GM12874 (cell line): ENCODE measurements at regions not wholly inside any gene's neighbourhood (a gene's known extent, or its start where the extent isn't known, plus 50 kb on each side); places are given as distances from the start of the nearest gene placed in this dataset.

Source experiments
- CTCF ChIP-seq: IDR thresholded peaks from 2 replicates; pipeline ENCODE4 v1.5.1; 2011; ENCODE audit warnings: low read depth, mild to moderate bottlenecking, control low read depth, low read length, moderate library complexity; ENCODE audit not compliant: insufficient read depth

- TF ChIP-seq CTCF, result no peak
These were observed 164.3 kb upstream of the PREP start for GRCh38 chr6:105567140-105567539.

GRCh38 chr6:105566503-105566902 lies 163.6 kb upstream of the PREP start:
- no peak for TF ChIP-seq CTCF

GRCh38 chr6:105564121-105564902 lies 161.4 kb upstream of the PREP start:
- TF ChIP-seq CTCF, result no peak

GRCh38 chr6:105562027-105562426 lies 159.1 kb upstream of the PREP start:
- no peak for TF ChIP-seq CTCF

GRCh38 chr6:105561486-105561885 lies 158.6 kb upstream of the PREP start:
- no peak for TF ChIP-seq CTCF

GRCh38 chr6:105560611-105561066 lies 157.8 kb upstream of the PREP start:
- no peak for TF ChIP-seq CTCF

GRCh38 chr6:105557291-105557690 lies 154.4 kb upstream of the PREP start:
- TF ChIP-seq CTCF, result no peak
